GM10248 (cell line): ENCODE measurements at regions not wholly inside any gene's neighbourhood (a gene's known extent, or its start where the extent isn't known, plus 50 kb on each side); places are given as distances from the start of the nearest gene placed in this dataset.

ENCODE experiments used
- CTCF ChIA-PET: fragments of 300-600 bp; sonication (Branson Sonifier 250); formaldehyde crosslinking; extraction: SDS; loops from one replicate; lab custom pipeline; 2021; ENCODE audit warnings: antibody characterized with exemption; lab: Yijun Ruan, JAX
- POLR2A ChIA-PET: fragments of 350-650 bp; sonication (Branson Sonifier 250); formaldehyde crosslinking; extraction: SDS; loops from one replicate; lab custom pipeline; 2020; ENCODE audit warnings: antibody characterized with exemption; lab: Yijun Ruan, JAX
- DNase-seq: peaks from one replicate; pipeline ENCODE4 v3.0.0; 2012; ENCODE audit errors: extremely low spot score
- TF ChIP-seq, protein P1 (sequence below): IDR thresholded peaks from 2 replicates; pipeline ENCODE4 v1.5.1; 2012; ENCODE audit warnings: mild to moderate bottlenecking, low read depth; ENCODE audit errors: extremely low read depth, missing control alignments, control extremely low read depth

DNA sequence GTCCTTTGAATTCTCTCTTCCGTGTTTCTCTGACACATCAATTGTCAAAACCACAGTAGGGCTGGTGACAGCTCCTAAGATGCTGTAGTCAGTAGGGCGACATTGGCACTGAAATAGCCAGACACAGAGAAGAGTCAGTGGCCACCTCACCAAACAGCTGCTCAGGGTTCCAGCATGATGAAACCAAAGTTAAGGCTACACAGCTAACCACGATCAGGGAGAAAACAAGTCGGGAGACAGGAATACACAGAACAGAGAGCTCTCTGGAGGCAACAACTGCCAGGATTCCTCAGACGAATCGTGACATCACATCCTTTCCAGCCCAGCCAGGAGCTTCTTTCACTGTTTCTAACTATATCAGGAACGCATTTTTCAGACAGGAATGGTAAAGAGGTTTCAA lies 922.2 kb downstream of the SORCS1 start:
- POLR2A ChIA-PET: no interaction called here
- TF ChIP-seq, protein P1, sequence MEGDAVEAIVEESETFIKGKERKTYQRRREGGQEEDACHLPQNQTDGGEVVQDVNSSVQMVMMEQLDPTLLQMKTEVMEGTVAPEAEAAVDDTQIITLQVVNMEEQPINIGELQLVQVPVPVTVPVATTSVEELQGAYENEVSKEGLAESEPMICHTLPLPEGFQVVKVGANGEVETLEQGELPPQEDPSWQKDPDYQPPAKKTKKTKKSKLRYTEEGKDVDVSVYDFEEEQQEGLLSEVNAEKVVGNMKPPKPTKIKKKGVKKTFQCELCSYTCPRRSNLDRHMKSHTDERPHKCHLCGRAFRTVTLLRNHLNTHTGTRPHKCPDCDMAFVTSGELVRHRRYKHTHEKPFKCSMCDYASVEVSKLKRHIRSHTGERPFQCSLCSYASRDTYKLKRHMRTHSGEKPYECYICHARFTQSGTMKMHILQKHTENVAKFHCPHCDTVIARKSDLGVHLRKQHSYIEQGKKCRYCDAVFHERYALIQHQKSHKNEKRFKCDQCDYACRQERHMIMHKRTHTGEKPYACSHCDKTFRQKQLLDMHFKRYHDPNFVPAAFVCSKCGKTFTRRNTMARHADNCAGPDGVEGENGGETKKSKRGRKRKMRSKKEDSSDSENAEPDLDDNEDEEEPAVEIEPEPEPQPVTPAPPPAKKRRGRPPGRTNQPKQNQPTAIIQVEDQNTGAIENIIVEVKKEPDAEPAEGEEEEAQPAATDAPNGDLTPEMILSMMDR: no peak
- DNase-seq: no peak
- CTCF ChIA-PET: no interaction called here

DNA sequence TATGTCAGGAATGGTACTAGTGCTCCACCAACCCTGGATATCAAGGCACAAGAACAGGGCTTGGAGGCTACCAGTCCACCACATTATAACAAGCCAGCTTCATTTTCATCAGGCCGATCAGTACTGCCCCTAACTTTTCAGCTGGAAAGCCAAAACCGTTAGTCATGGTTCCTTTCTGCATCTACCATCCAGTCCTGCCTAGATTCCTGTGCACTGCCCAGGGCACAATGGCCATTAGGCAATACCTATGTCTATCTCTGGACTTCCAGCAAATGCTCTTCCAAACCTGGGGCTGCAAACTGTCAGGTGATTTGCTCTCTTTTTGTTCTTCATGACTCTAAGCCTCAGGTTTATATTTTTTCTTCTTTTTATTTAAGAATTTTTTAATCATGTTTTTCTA lies 937.7 kb downstream of the SORCS1 start:
- POLR2A ChIA-PET: no interaction called here
- DNase-seq: no peak
- CTCF ChIA-PET: interaction anchor here (1.5 to 1.6 kb wide), 2 partner anchors 11 to 18 kb away, joined by 3 to 4 read pairs; no protein-coding TSS in a partner anchor
- TF ChIP-seq, protein P1: no peak

DNA sequence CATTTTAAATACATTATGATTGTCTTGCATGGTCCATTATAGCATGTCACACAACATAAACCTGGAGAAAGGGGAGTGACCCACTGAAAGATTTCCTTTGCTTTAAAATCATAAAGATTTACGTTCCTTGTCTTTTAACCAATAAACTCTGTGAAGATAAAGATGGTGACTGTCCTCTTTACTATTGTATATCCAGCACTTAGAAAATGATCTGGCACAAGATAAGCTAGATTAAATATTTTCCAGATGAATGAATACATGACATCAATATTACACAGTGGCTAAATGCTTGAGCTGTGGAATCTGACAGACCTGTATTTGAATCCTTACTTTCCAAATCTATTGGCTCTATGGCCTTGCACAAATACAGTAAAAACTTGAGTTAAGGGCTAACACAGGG lies 938.4 kb downstream of the SORCS1 start:
- DNase-seq: no peak
- TF ChIP-seq, protein P1: no peak
- POLR2A ChIA-PET: no interaction called here
- CTCF ChIA-PET: interaction anchor here (1.1 to 1.6 kb wide), 3 partner anchors 10 to 22 kb away, joined by 3 to 4 read pairs (median 3); no protein-coding TSS in a partner anchor

DNA sequence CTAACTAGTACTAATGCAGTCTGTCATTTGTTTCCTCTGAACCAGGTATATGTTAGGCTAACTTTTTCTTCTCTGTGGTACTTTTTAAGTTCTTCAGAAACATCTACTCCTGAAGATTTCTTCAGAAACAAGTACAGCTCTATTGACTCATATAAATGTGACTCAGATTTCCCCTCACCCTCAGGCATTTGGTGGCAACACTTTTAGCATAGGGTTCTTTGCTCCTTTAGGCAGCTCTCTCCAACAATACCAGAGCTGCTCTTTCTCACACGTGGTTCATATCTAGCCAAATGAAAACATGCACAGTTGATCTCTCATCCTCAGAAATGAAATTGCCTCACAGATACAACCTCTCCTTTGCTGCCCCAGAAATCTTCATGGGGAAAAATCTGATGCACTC lies 939.8 kb downstream of the SORCS1 start:
- no peak for DNase-seq
- TF ChIP-seq, protein P1: no peak
- ChIA-PET CTCF (interaction anchor here (1.0 kb wide), 1 partner anchor 13 kb away, joined by 3 read pairs; no protein-coding TSS in a partner anchor), POLR2A (no interaction called here)

DNA sequence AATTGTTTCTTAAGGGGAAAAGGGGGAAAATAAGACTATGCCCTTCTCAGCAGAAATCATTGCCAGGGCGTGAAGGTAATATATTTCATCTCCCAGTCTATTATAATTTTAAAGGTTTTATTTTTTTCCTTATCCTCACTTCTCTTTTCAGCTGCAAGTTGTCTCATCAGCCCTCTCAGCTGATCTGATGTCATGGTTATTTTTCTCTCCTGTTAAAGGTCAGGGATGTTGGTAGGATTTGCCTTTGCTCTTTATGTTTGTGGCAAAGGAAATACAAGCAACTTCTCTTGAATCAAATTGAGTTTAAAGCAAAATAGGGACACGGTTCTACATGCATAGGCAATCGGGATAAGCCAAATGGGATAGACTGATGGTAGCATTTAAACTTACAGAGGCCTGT lies 946.9 kb downstream of the SORCS1 start:
- DNase-seq: no peak
- ChIA-PET POLR2A (no interaction called here), CTCF (interaction anchor here (0.8 to 1.3 kb wide), 2 partner anchors 15 to 78 kb away, joined by 3 read pairs; no protein-coding TSS in a partner anchor)
- TF ChIP-seq, protein P1: no peak

DNA sequence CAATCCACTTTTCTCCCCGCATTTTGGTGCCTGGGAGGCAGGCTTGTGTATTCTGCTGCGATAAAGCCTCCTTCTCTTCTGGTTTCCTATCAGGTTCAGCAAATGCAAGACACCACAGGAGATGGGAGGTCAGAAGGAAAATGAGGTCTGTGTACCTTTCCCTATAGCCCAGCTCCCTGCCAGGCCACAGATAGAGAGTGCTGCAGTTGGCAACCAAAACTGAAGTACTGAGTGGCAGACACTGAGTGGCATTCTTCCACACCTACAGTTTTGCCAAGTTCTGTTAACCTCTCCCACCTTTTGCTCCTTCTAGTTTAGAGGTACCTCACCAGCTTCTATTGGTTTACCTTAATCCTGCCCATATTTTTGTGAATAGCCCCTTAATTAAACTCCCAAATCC lies 948.4 kb downstream of the SORCS1 start:
- ChIA-PET CTCF (interaction anchor here (1.0 kb wide), 1 partner anchor 10 kb away, joined by 3 read pairs; no protein-coding TSS in a partner anchor), POLR2A (no interaction called here)
- DNase-seq: no peak
- TF ChIP-seq, protein P1: no peak

DNA sequence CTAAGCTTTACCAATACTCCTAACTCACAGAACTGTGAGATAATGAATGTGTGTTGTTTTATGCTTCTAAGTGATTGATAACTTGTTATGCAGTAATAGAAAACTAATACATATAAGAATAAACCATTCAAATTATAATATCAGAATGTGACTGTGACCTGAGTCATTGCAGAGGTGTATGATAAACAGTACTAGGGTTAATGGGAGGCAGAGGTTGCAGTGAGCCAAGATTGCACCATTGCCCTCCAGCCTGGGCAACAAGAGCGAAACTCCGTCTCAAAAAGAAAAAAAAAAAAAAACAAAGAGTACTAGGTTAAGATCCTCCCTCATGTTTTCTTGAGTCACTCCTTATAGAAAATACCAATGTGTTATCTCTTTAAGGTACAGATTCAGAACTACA lies 950.3 kb downstream of the SORCS1 start:
- ChIA-PET POLR2A (no interaction called here), CTCF (interaction anchor here (1.4 kb wide), 1 partner anchor 12 kb away, joined by 3 read pairs; no protein-coding TSS in a partner anchor)
- TF ChIP-seq, protein P1: no peak
- no peak for DNase-seq
